Parathyroid adenoma (tissue), 2 donors: ENCODE measurements at regions not wholly inside any gene's neighbourhood (a gene's known extent, or its start where the extent isn't known, plus 50 kb on each side); places are given as distances from the start of the nearest gene placed in this dataset.
"Not testable (repeated sequence)": the region's sequence is repeated elsewhere in the genome, so short reads cannot be mapped to it uniquely, and the experiment has no call there.

Source experiments
- H2AFZ ChIP-seq: fragments of 300-600 bp; sonication (generic); one replicate; pipeline ENCODE4 v1.7.0; 2017; ENCODE audit warnings: antibody characterized with exemption, mild to moderate bottlenecking
- H3K27ac ChIP-seq: fragments of 300-600 bp; sonication (generic); one replicate; pipeline ENCODE4 v1.7.0; 2017
- H3K27me3 ChIP-seq: fragments of 300-600 bp; sonication (generic); one replicate; pipeline ENCODE4 v1.7.0; 2017; ENCODE audit warnings: low read length; ENCODE audit not compliant: control insufficient read depth, insufficient read depth
- H3K36me3 ChIP-seq: fragments of 300-600 bp; sonication (generic); one replicate; pipeline ENCODE4 v1.7.0; 2017; ENCODE audit warnings: low read length; ENCODE audit not compliant: control insufficient read depth, insufficient read depth
- H3K4me1 ChIP-seq: fragments of 300-600 bp; sonication (generic); one replicate; pipeline ENCODE4 v1.7.0; 2017; ENCODE audit warnings: control low read depth
- H3K4me2 ChIP-seq: fragments of 300-600 bp; sonication (generic); one replicate; pipeline ENCODE4 v1.7.0; 2017; ENCODE audit warnings: low read length
- H3K4me3 ChIP-seq: fragments of 300-600 bp; sonication (generic); one replicate; pipeline ENCODE4 v1.7.0; 2017; ENCODE audit warnings: low read depth, low read length
- H3K79me2 ChIP-seq: fragments of 300-600 bp; sonication (generic); one replicate; pipeline ENCODE4 v1.7.0; 2017; ENCODE audit warnings: control low read depth
- H3K9ac ChIP-seq: fragments of 300-600 bp; sonication (generic); one replicate; pipeline ENCODE4 v1.7.0; 2017; ENCODE audit warnings: mild to moderate bottlenecking
- H3K9me3 ChIP-seq: fragments of 300-600 bp; sonication (generic); one replicate; pipeline ENCODE4 v1.7.0; 2017; ENCODE audit warnings: low read length; ENCODE audit not compliant: control insufficient read depth
- CTCF ChIP-seq: fragments of 300-600 bp; sonication (generic); IDR thresholded peaks from one replicate; pipeline ENCODE4 v1.7.0; 2017; ENCODE audit warnings: antibody characterized with exemption, mild to moderate bottlenecking
- donor health status: primary hyperparathyroidism.

DNA sequence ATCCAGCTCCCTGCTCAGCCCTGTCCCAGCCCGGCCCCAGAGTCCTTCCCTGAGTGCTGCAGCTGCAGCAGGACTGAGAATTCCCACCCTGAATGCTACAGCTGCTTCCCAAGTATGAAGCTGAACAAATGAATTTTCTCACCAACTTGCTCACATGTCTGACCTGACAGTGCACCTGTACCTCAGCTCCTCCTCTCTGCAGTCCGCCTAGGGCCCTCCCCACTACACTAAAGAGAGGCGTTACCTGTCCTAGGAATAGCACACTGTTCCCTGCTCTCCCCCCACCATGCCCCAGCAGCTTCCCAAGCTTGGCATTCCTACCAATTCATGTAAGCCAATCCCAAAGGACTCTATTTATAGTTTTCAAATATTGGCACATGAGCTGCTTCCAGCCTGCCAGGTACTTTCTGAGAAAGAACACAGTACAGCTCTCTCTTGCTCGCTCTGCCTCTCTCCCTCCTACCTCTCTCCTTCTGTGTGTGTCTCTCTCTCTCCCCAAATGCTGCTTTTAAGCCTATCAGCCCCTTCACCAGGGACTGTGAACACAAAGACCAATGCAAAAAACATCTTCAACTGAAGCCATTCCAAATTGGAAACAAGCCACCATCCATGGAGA, 400.1 kb downstream of the TNS3 start:
- Histone ChIP-seq H3K27ac (no peak overlapping the region), H3K4me3 (no peak overlapping the region)

DNA sequence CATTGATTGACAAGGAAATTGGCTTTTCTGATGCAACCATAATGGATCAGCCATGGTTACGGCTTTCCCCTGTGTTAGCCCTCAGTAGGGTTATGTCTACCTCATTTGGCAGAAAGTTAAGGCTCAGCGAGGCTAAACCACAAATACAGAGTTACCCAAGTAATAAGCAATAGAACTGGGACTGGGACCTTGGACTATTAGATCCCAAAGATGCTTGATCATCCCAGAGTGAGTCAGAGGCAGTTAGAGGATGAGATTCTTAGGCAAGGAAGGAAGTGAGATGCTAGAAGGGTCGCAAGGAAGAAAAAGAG, 401.4 kb downstream of the TNS3 start:
- no peaks in the 10 kb centered on the region for H3K27me3 ChIP-seq

More for the DNA sequence above, 400.1 kb downstream of the TNS3 start:
- Histone ChIP-seq H3K36me3 (no peaks in the 10 kb centered on the region), H3K79me2 (no peaks in the 10 kb centered on the region), H3K4me2 (no peak overlapping the region), H3K9ac (no peak overlapping the region), H3K27me3 (no peaks in the 10 kb centered on the region), H3K4me1 (peaks cover 5% of the 10 kb centered on the region), H2AFZ (no peak overlapping the region), H3K9me3 (no peaks in the 10 kb centered on the region)
- TF ChIP-seq CTCF = no peak

GRCh38 chr7:47179812-47180515, 401.9 kb downstream of the TNS3 start:
- H3K9ac ChIP-seq = no peak overlapping the region
- no peaks in the 10 kb centered on the region for H3K79me2 ChIP-seq
- peaks cover 5% of the 10 kb centered on the region for H3K4me1 ChIP-seq
- no peaks in the 10 kb centered on the region for H3K27me3 ChIP-seq
- H3K36me3 ChIP-seq = no peaks in the 10 kb centered on the region
- H2AFZ ChIP-seq = peak overlapping the region; percentile 76
- peak; percentile 82 for TF ChIP-seq CTCF
- H3K4me3 ChIP-seq = no peak overlapping the region
- no peak overlapping the region for H3K27ac ChIP-seq
- H3K4me2 ChIP-seq = no peak overlapping the region
- no peaks in the 10 kb centered on the region for H3K9me3 ChIP-seq

More for the DNA sequence above, 401.4 kb downstream of the TNS3 start:
- Histone ChIP-seq H3K79me2 (no peaks in the 10 kb centered on the region), H3K4me1 (peaks cover 5% of the 10 kb centered on the region), H2AFZ (no peak overlapping the region), H3K4me2 (no peak overlapping the region), H3K27ac (no peak overlapping the region), H3K9ac (no peak overlapping the region), H3K9me3 (no peaks in the 10 kb centered on the region), H3K4me3 (no peak overlapping the region), H3K36me3 (no peaks in the 10 kb centered on the region)
- no peak for TF ChIP-seq CTCF

- H3K79me2 ChIP-seq, H3K4me2 ChIP-seq, H3K27ac ChIP-seq, H3K4me3 ChIP-seq, H3K9ac ChIP-seq, H3K4me1 ChIP-seq, H3K9me3 ChIP-seq, H3K36me3 ChIP-seq, H2AFZ ChIP-seq, H3K27me3 ChIP-seq: not testable (repeated sequence)
Observed at GRCh38 chr7:47172602-47173539, 409.0 kb downstream of the TNS3 start.

- H3K36me3 ChIP-seq = no peaks in the 10 kb centered on the region
- H3K4me3 ChIP-seq = no peak overlapping the region
- no peaks in the 10 kb centered on the region for H3K4me1 ChIP-seq
- H3K9ac ChIP-seq = no peak overlapping the region
- no peaks in the 10 kb centered on the region for H3K9me3 ChIP-seq
- no peaks in the 10 kb centered on the region for H3K27me3 ChIP-seq
- H3K4me2 ChIP-seq = no peak overlapping the region
- no peaks in the 10 kb centered on the region for H3K79me2 ChIP-seq
- no peak for TF ChIP-seq CTCF
- no peak overlapping the region for H2AFZ ChIP-seq
- no peak overlapping the region for H3K27ac ChIP-seq
Observed at GRCh38 chr7:47170516-47170915, 411.4 kb downstream of the TNS3 start.
